SK-N-MC (cell line): ENCODE measurements at regions not wholly inside any gene's neighbourhood (a gene's known extent, or its start where the extent isn't known, plus 50 kb on each side); places are given as distances from the start of the nearest gene placed in this dataset.

Source experiments
- EZH2 ChIP-seq: fragments of 200-600 bp; sonication (generic); IDR thresholded peaks from one replicate; pipeline ENCODE4 v1.6.1; 2017; ENCODE audit warnings: antibody characterized with exemption
- FOXP2 ChIP-seq: optimal IDR thresholded peaks from 2 replicates; pipeline ENCODE3; 2011; ENCODE audit warnings: mild to moderate bottlenecking, moderate library complexity; ENCODE audit not compliant: insufficient read depth; ENCODE audit errors: extremely low read length, control extremely low read depth
- POLR2AphosphoS5 ChIP-seq: IDR thresholded peaks from 2 replicates; pipeline ENCODE4 v1.6.1; 2012; ENCODE audit warnings: mild to moderate bottlenecking, low read depth, low read length, borderline replicate concordance

DNA sequence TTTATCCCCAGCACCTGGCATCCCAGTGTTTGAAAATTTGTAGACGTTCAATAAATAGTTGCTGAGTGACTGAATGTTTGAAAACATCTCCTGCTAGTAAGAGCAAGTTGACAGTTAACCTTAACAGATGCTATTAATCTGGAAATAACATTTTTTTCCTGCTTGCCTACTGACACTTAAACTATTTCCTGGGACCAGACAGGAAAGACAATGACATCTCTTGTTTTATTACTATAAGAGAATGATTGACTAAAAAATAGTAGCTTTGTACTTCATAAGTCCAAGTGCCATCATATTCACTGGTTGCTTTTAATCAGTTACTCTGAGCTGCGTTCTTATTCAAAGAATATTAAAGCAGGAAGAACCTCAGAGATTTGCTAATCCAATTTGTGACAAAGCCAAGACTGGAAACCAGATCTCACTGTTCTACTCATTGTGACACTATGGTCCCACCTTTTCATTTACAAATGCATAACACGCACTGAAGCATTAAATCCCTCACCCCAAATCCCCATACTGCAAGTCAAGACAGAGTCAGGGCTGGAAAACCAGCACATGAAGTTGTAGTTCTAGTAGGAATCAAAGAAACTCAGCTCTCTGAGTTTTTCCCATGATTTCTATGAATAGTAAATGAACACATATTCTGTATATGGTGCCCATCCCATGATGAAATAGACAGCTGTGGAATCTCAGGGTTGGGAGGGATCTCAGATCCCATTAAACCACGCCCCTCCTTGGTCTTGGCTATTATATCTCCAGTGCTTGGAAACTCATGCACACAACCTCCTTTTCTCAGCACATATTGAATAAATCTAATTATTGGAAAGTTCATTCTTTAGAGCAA lies 212.7 kb upstream of the P2RY1 start:
- no peak for TF ChIP-seq EZH2
- no peak for TF ChIP-seq POLR2AphosphoS5
- TF ChIP-seq FOXP2 = no peak
